ENCODE measurements at regions not wholly inside any gene's neighbourhood (a gene's known extent, or its start where the extent isn't known, plus 50 kb on each side); places are given as distances from the start of the nearest gene placed in this dataset.
"Not testable (repeated sequence)": the region's sequence is repeated elsewhere in the genome, so short reads cannot be mapped to it uniquely, and the experiment has no call there.

DNA sequence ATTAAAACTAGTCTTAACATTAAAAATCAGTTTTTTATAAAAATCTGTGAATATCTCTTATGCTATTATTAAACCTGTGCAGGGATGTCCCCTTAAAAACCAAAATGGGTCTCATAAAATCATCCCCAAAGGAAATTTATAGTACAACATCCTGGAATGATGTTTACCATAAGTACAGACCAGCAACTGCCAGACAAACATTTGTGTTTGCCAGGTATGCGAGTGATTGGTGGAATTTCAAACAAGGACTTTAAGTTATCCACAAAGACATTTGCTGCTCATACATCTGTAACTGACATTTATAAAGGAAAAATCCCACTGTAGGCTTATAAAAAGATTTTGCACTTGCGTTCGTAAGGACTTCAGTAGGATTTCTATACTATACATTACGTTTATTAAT lies 1375.4 kb upstream of the WWC1 start:
- Mint-ChIP-seq H3K36me3 (ENCODE audit: low read depth) (no peaks in the 10 kb centered on the region), H3K9me3 (ENCODE audit: low read depth) (peaks cover 9% of the 10 kb centered on the region), H3K27ac (ENCODE audit: unreplicated experiment) (no peak overlapping the region), H3K27me3 (ENCODE audit: low read depth) (no peaks in the 10 kb centered on the region), H3K4me1 (ENCODE audit: low read depth) (no peaks in the 10 kb centered on the region), H3K4me3 (ENCODE audit: unreplicated experiment) (no peak overlapping the region)
- no peak for DNase-seq (ENCODE audit: low spot score)
- TF ChIP-seq, protein P1, sequence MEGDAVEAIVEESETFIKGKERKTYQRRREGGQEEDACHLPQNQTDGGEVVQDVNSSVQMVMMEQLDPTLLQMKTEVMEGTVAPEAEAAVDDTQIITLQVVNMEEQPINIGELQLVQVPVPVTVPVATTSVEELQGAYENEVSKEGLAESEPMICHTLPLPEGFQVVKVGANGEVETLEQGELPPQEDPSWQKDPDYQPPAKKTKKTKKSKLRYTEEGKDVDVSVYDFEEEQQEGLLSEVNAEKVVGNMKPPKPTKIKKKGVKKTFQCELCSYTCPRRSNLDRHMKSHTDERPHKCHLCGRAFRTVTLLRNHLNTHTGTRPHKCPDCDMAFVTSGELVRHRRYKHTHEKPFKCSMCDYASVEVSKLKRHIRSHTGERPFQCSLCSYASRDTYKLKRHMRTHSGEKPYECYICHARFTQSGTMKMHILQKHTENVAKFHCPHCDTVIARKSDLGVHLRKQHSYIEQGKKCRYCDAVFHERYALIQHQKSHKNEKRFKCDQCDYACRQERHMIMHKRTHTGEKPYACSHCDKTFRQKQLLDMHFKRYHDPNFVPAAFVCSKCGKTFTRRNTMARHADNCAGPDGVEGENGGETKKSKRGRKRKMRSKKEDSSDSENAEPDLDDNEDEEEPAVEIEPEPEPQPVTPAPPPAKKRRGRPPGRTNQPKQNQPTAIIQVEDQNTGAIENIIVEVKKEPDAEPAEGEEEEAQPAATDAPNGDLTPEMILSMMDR (IDR thresholded peaks at IDR 0.05) = no peak

DNA sequence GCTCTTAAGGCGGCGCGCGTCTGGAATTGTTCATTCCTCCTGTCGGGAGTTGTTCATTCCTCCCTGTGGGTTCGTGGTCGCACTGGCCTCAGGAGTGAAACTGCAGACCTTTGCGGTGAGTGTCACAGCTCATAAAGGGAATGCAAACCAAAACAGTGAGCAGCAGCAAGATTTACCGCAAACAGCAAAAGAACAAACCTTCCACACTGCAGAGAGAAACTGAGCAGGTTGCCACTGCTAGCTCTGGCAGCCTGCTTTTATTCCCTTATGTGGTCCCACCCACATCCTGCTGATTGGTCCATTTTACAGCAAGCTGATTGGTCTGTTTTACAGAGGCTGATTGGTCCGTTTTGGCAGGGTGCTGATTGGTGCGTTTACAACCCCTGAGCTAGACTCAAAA lies 1365.3 kb upstream of the WWC1 start:
- Mint-ChIP-seq H3K36me3 (ENCODE audit: low read depth) (no peaks in the 10 kb centered on the region), H3K4me3 (ENCODE audit: unreplicated experiment) (no peak overlapping the region), H3K4me1 (ENCODE audit: low read depth) (no peaks in the 10 kb centered on the region), H3K27ac (ENCODE audit: unreplicated experiment) (no peak overlapping the region), H3K9me3 (ENCODE audit: low read depth) (peaks cover 21% of the 10 kb centered on the region), H3K27me3 (ENCODE audit: low read depth) (no peaks in the 10 kb centered on the region)
- TF ChIP-seq, protein P1 (IDR thresholded peaks at IDR 0.05) = no peak
- no peak for DNase-seq (ENCODE audit: low spot score)

DNA sequence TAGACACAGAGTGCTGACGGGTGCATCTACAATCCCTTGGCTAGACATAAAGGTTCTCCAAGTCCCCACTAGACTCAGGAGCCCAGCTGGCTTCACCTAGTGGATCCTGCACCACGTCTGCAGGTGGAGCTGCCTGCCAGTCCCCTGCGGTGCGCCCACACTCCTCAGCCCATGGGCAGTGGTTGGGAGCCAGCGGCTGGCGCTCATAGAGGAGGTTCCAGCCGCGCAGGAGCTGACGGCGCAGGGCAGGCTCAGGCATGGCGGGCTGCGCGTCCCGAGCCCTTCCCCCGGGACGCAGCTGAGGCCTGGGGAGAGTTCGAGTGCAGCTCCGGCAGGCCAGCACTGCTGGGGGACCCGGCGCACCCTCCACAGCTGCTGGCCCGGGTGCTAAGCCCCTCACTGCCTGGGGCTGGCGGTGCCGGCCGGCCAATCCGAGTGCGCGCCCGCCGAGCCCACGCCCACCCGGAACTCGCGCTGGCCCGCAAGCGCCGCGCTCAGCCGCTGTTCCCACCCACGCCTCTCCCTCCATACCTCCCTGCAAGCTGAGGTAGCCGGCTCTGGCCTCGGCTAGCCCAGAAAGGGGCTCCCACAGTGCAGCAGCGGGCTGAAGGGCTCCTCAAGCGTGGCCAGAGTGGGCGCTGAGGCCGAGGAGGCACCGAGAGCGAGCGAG lies 1364.5 kb upstream of the WWC1 start:
- H3K36me3 Mint-ChIP-seq (ENCODE audit: low read depth); H3K4me3 Mint-ChIP-seq (ENCODE audit: unreplicated experiment); H3K27me3 Mint-ChIP-seq (ENCODE audit: low read depth); H3K4me1 Mint-ChIP-seq (ENCODE audit: low read depth); DNase-seq (ENCODE audit: low spot score); H3K27ac Mint-ChIP-seq (ENCODE audit: unreplicated experiment): not testable (repeated sequence)
- peaks cover 28% of the 10 kb centered on the region for H3K9me3 Mint-ChIP-seq (ENCODE audit: low read depth)

DNA sequence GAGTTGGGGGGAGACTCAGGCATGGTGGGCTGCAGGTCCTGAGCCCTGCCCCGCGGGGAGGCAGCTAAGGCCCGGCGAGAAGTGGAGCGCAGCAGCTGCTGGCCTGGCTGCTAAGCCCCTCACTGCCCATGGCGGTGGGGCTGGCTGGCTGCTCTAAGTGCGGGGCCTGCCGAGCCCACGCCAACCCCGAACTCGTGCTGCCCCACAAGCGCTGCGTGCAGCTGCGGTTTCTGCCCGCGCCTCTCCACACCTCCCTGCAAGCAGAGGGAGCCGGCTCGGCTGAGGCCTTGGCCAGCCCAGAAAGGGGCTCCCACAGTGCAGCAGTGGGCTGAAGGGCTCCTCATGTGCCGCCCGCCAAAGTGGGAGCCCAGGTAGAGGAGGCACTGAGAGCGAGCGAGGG lies 1355.1 kb upstream of the WWC1 start:
- Mint-ChIP-seq H3K27ac (ENCODE audit: unreplicated experiment) (no peak overlapping the region), H3K9me3 (ENCODE audit: low read depth) (peaks cover 28% of the 10 kb centered on the region), H3K4me3 (ENCODE audit: unreplicated experiment) (no peak overlapping the region), H3K36me3 (ENCODE audit: low read depth) (no peaks in the 10 kb centered on the region), H3K27me3 (ENCODE audit: low read depth) (no peaks in the 10 kb centered on the region), H3K4me1 (ENCODE audit: low read depth) (no peaks in the 10 kb centered on the region)
- DNase-seq (ENCODE audit: low spot score) = no peak
- TF ChIP-seq, protein P1 (IDR thresholded peaks at IDR 0.05) = no peak

DNA sequence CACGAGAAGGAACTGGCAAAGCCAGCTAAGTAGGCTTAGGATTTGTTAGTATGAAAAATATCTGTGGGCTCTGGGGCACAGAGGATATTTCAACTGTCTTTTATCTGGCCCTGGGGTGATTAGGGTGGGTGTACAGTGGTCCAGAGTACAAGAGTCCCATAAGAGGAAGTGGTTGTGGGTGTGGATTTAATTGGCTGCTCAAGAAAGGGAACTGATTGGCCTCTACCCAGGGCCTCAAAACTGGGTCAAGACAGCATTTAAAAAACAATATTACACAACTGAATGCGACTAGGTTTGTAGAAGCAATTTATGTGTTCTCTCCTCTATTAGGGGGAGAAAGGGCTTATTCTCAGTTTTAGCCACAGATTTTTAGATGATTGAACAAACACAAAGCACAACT lies 1353.4 kb upstream of the WWC1 start:
- Mint-ChIP-seq H3K27me3 (ENCODE audit: low read depth) (no peaks in the 10 kb centered on the region), H3K4me1 (ENCODE audit: low read depth) (no peaks in the 10 kb centered on the region), H3K4me3 (ENCODE audit: unreplicated experiment) (no peak overlapping the region), H3K36me3 (ENCODE audit: low read depth) (no peaks in the 10 kb centered on the region), H3K27ac (ENCODE audit: unreplicated experiment) (no peak overlapping the region), H3K9me3 (ENCODE audit: low read depth) (peaks cover 28% of the 10 kb centered on the region)
- TF ChIP-seq, protein P1 (IDR thresholded peaks at IDR 0.05) = no peak
- DNase-seq (ENCODE audit: low spot score) = no peak

DNA sequence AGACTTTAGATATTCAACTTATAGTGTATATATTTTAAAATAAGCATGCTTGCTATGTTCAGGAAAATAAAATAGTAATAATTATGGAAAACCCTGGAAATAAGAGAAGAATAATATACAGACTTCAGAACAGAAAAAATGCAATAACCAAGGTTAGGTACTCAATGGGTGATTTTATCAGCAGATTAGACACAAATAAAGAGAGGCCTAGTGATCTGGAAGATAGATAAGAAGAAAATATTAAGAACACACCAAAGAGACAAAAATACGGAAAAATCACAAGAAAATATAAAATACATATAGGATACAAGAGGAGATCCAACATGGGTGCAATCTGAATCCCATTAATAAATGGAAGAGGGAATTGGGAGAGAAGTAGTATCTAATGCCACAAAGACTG lies 1348.5 kb upstream of the WWC1 start:
- Mint-ChIP-seq H3K27me3 (ENCODE audit: low read depth) (no peaks in the 10 kb centered on the region), H3K4me3 (ENCODE audit: unreplicated experiment) (no peak overlapping the region), H3K27ac (ENCODE audit: unreplicated experiment) (no peak overlapping the region), H3K9me3 (ENCODE audit: low read depth) (peaks cover 21% of the 10 kb centered on the region), H3K36me3 (ENCODE audit: low read depth) (no peaks in the 10 kb centered on the region), H3K4me1 (ENCODE audit: low read depth) (no peaks in the 10 kb centered on the region)
- TF ChIP-seq, protein P1 (IDR thresholded peaks at IDR 0.05) = no peak
- no peak for DNase-seq (ENCODE audit: low spot score)
